GM18861 (cell line): ENCODE measurements at regions not wholly inside any gene's neighbourhood (a gene's known extent, or its start where the extent isn't known, plus 50 kb on each side); places are given as distances from the start of the nearest gene placed in this dataset.
"Not testable (repeated sequence)": the region's sequence is repeated elsewhere in the genome, so short reads cannot be mapped to it uniquely, and the experiment has no call there.

Experiments
- ATAC-seq: cut with Tn5 transposase; IDR thresholded peaks from one replicate; pipeline ENCODE4 v1.9.1; 2021; ENCODE audit not compliant: unreplicated experiment

GRCh38 chr9:40768646-40769198 lies 359.8 kb downstream of the FOXD4L6 start:
- not testable (repeated sequence) for ATAC-seq

DNA sequence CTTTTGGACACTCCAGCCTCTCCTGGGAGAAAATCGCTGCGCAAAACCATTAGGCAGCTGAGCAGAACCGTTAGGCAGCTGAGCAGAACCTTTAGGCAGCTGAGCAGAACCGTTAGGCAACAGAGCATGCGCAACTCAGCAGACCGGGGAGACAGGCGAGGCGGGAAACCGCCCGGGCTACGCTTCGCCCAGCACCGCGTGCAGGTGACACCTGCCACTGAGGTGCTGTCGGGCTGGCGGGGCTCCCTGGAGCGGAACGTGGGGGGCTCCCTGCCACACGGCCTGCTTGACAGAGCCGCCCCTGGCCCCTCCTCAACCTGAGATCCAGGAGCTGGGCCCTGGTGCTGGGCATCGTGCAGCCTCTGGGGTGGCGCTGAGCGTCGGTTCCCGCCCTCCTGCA lies 360.3 kb downstream of the FOXD4L6 start:
- ATAC-seq = not testable (repeated sequence)

- not testable (repeated sequence) for ATAC-seq
Observed at GRCh38 chr9:40754957-40755356, 373.5 kb downstream of the FOXD4L6 start.

- ATAC-seq = not testable (repeated sequence)
Observed at GRCh38 chr9:40753288-40753687, 375.2 kb downstream of the FOXD4L6 start.

DNA sequence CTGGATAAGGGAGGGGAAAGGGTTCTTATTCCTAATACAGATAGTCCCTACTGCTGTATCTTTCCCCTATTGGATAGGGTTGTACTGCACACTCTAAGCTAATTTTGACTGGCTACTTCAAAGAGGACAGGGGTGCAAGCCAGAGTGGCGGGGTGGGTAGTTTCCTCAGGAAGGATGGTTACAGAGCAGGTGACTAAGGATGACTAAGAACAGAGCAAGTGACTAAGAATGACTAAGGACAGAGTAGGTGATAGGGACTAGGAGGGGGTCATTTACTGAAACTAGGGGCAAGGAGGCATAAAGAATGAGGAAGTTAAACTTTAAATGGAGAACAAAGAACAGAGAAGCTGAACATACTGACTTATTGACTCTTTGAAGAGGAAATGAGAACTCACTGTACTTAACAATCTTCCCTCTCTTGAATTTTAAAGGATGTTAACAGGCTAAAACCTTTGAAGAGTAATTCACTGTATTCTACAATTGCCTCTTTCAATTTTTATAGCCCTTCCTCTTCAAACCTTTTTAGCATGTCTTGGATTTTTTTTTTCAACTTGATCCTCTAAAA lies 381.5 kb downstream of the FOXD4L6 start:
- ATAC-seq = peak; percentile 51
